GM18870 (cell line): ENCODE measurements at regions not wholly inside any gene's neighbourhood (a gene's known extent, or its start where the extent isn't known, plus 50 kb on each side); places are given as distances from the start of the nearest gene placed in this dataset.
A peak's percentile ranks its signal among the peaks of the same experiment; 100 is the strongest.

ENCODE experiments used
- ATAC-seq: cut with Tn5 transposase; IDR thresholded peaks from one replicate; pipeline ENCODE4 v1.9.1; 2021; ENCODE audit warnings: moderate library complexity; ENCODE audit not compliant: unreplicated experiment

DNA sequence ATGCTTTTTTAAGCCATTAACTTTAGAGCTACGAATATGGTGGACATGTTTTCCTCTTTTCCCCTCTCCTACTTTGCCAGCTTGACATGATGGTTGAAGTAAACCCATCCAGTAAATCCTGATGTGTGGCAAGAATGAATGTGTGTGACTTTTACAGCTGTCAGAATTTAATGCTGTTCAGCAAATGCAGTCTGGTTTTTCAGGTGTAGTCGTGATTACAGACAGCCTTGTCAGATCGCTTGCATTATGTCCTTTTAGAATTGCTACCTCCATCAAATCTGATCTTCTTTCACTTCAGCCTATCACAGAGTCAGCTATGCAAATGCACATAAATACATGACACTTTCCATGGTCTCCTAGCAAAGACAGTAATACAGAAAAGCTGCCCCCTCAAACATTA is 278.5 kb downstream of the FBXO15 start:
- ATAC-seq, result no peak

- no peak for ATAC-seq
These were observed 285.9 kb downstream of the FBXO15 start for GRCh38 chr18:73861771-73862170.

- no peak for ATAC-seq
These were observed 287.7 kb downstream of the FBXO15 start for GRCh38 chr18:73859837-73860397.

- ATAC-seq, result no peak
These were observed 294.7 kb downstream of the FBXO15 start for GRCh38 chr18:73852789-73853549.

DNA sequence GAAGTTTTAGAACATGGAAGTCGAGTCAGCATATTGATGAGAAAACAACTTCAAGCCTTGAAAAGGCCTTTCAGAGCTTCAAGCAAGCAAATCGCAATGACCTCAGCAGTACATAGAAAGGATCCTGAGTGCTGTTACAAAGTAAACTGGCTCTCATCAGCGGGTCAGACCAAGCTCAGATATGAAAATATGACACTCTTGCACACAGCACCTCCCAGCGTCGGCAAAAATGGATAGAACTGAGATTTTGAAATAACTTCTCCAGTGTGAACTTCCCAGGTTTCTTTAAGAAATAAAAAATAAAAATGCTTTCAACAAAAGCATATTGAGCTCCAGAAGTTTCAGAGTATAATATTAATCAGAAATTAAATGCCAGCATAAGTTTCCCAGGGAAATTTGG is 296.9 kb downstream of the FBXO15 start:
- no peak for ATAC-seq

DNA sequence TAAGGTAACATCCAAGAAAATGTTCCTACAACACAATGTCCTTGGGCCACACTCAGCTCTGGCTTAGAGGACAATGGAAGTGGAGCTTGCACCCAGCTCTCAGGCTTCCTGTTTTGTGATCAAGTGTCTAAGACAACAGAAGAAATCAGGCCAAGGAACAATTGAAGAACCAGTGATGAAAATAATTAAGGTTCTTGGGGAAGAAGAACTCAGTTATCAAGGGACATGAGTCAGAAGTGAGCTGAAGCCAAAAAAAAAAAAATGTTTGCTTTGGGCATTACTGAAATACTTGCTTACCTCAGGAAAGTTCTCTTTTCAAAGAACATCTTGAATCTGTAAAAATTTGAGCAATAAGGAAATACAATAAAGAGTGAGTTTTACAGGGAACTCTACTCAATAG is 299.0 kb downstream of the FBXO15 start:
- no peak for ATAC-seq

GRCh38 chr18:73843455-73843854 is 304.2 kb downstream of the FBXO15 start:
- ATAC-seq, result no peak

DNA sequence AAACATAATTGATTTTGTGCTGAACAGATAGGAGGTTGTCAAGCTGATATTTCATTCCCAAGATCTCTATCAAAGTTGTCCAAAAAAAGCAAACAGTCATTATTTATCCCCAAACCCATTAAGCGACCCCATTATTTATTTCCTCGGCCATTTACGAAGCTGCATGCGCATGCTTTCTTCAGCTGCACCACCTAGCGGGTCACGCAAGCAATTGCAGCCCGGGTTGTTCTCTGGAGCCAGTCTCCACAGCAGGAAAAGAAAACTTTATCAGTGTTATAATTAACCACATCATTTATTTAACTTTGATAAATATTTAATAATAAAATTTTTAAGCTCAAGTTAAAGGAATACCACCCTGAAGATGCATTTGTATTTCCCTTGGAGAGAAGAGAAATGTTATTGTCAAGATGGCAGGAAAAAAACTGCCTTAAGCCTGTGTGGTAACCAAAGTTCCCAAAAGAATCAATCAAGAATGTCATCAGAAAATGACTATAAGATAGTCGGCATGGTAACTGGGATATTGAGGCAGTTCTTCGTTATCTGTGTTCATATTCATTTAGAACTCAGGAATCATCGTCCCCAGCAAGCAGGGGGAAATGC is 304.7 kb downstream of the FBXO15 start:
- ATAC-seq, result peak; percentile 80

- ATAC-seq, result no peak
These were observed 306.0 kb downstream of the FBXO15 start for GRCh38 chr18:73841661-73842060.

DNA sequence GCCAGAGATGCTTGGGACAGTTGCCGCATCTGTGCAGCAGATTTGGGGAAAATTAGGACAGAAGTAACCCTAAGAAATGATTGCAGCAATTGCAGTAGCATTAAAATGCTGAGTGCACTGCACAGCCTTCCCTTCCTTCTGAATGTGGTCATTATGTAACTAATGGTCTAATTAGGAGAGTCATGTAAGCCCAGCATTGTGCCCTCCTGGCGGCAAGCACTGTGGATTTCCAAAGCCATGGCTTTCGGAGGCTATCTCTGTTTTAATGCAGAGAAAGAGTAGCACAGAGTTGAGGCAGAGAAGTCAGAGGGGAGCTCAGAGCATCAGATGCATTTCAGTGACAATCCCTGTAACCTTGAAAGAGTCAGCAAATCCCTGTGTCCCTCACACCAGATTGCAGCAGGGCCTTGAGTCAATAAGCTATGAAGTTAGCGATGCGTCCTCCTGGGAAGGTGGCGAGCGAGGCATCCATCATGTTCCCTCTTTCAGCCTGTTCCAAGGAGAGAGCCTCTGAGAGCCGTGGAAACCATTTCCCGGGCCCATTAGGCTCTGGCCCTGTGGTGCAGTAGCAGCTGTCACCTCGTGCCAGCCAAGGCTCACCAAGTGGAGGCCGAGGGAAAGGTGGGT is 307.2 kb downstream of the FBXO15 start:
- no peak for ATAC-seq

DNA sequence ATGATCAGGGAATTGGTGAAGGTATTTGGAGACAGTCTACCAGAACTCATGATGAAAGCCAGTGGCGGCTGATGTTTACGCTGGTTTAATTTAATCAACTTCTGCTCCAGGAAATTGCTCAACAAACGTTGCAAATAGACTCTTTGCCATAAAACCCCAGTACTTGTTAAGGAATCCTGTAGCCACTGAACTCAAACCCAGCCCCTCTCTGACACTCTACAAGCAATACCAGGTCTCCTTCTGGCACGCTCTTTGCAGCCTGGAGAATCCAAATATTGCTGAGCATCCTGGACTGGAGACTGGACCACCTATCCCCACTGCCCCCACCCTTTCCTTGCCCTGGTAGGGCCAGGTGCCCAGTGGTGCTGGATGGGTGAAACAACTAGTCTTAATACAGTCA is 308.2 kb downstream of the FBXO15 start:
- no peak for ATAC-seq

DNA sequence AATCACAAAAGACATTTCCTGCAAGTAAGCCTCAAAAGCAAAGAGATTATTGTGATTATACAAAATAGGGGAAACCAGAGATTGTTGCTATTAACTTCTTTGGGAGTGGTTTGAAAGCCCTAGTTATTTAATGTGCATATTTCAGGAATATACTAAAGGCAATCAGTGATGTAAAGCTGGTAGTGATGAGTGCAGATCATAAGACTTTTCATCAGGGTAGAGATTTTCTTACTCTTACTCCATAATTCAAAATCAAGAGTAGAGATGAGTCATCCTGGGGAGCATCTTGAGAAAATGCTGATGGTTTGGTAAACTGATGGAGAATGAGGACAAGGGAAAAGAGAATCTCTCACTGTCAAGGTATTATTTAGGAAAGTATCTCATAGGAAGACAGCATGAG is 309.5 kb downstream of the FBXO15 start:
- no peak for ATAC-seq

DNA sequence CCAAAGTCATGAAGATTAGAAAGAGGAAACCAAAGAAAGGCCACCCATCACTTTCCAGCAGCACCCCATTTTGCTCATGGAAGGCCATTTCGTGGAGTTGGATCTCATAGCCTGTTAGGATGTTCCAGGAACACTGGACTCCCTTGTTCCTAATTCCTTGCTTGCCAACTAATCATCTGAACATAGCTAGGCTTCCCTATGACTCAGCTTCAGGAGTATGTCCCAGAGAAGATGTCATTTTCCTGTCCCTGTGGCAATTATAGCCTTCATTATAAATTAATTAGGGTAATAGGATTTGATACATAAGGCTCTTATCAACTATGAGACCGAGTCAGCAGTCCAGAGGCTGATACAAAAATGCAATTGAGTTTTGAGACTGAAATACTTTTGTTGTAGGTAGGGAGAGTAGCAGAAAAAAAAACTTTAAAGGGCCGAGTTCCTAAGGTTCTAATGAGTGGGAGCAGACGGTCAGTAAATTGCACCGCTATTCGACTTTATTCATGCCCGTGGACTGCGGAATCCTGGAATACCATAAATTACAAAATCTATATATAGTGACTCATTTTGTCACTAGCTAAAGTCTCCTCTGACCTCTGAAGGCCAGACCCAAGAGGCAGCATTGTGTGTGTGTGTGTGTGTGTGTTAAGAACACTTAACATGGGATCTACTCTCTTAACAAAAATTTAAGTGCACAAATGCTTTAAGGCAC is 311.8 kb downstream of the FBXO15 start:
- ATAC-seq, result no peak

GRCh38 chr18:73835039-73835438 is 312.6 kb downstream of the FBXO15 start:
- no peak for ATAC-seq

- ATAC-seq, result no peak
These were observed 315.9 kb downstream of the FBXO15 start for GRCh38 chr18:73831688-73832087.

- no peak for ATAC-seq
These were observed 318.5 kb downstream of the FBXO15 start for GRCh38 chr18:73829146-73829545.

DNA sequence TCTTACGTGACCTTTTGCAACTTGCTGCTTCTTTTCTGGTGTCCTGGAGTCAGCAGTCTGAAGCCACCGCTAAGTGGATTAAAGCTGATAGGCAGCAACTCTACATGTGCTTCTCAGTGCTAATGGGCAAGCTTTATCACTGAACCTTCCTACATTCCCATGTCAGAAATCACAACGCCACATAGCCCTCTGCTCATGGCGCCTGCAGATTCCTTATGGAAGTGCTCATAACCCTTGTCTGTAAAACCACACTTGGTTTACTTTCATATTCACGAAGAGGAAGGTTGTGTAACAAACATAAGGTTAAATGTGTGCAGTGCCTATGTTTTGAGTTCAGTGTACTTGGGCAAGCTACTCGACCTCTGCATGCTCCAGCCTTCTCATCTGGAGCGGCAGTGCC is 319.8 kb downstream of the FBXO15 start:
- no peak for ATAC-seq

DNA sequence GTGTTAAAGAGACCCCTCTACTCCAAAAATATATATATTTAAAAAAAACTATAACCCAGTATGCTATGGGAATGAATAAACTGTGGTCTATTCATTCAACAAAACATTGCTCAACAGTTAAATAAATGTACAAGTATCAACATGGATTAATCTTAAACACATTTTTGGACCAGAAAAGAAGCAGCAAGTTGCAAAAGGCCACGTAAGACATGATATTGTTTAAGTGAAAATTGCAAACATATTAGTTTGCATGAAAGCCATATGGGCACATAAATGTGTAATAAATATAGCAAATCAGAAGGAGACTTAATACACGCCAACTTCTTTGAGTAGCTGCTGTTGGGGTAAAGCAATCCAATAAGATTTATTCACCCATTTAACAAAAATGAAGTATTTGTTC is 321.5 kb downstream of the FBXO15 start:
- no peak for ATAC-seq

GRCh38 chr18:73824671-73825070 is 323.0 kb downstream of the FBXO15 start:
- ATAC-seq, result no peak

DNA sequence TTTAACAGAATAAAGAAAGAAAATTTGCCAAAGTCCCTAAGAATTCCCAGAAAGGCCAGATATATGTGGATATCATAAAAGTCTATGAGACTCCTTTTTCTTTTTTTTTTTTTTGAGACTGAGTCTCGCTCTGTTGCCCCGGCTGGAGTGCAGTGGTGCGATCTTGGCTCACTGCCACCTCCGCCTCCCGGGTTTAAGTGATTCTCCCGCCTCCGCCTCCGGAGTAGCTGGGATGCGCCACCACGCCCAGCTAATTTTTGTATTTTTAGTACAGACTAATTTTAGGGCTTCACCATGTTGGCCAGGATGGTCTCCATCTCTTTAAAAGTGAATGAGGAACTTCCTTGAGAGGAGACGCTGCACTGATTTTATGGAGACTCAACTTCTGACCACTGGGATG is 335.2 kb downstream of the FBXO15 start:
- ATAC-seq, result no peak

- ATAC-seq, result no peak
These were observed 340.0 kb downstream of the FBXO15 start for GRCh38 chr18:73807551-73808192.
